IMR-90 (cell line): ENCODE measurements at regions not wholly inside any gene's neighbourhood (a gene's known extent, or its start where the extent isn't known, plus 50 kb on each side); places are given as distances from the start of the nearest gene placed in this dataset.

Experiments
- ATAC-seq: fragments of 200-7000 bp; cut with Tn5 transposase; 2 replicates; pipeline ENCODE4 v1.9.1; 2020; ENCODE audit warnings: low read depth, mild to moderate bottlenecking, moderate library complexity
- BruUV-seq: library from RNA; stranded (reverse); fragments of 400-500 nt; replicated peaks from 2 replicates; lab custom pipeline; 2021; lab: Mats Ljungman, UMichigan
- CTCF ChIA-PET: fragments of 300-600 bp; formaldehyde crosslinking; extraction: SDS; loops from one replicate; lab custom pipeline; 2021; ENCODE audit warnings: antibody characterized with exemption; lab: Yijun Ruan, JAX
- POLR2A ChIA-PET: fragments of 300-600 bp; sonication (Branson Sonifier 250); formaldehyde crosslinking; loops from one replicate; lab custom pipeline; 2022; ENCODE audit warnings: antibody characterized with exemption; ENCODE audit not compliant: unreplicated experiment; lab: Charles Lee
- DNase-seq: peaks from one replicate; pipeline ENCODE4 v3.0.0; 2013
- H2AFZ ChIP-seq: replicated peaks from 2 replicates; pipeline ENCODE3; 2013; ENCODE audit warnings: low read length, mild to moderate bottlenecking; ENCODE audit not compliant: poor library complexity
- H2AK5ac ChIP-seq: 2 replicates; pipeline ENCODE4 v1.6.1; 2013; ENCODE audit warnings: low read depth, low read length, inconsistent platforms
- H2AK9ac ChIP-seq: replicated peaks from 2 replicates; pipeline ENCODE3; 2013; ENCODE audit warnings: mild to moderate bottlenecking, low read depth, low read length, moderate library complexity; ENCODE audit not compliant: poor library complexity
- H2BK120ac ChIP-seq: 2 replicates; pipeline ENCODE4 v1.6.1; 2013; ENCODE audit warnings: low read depth, low read length, inconsistent platforms
- H2BK15ac ChIP-seq: 3 replicates; pipeline ENCODE4 v1.6.1; 2013; ENCODE audit warnings: low read depth, low read length, inconsistent platforms
- H2BK20ac ChIP-seq: 2 replicates; pipeline ENCODE4 v1.6.1; 2013; ENCODE audit warnings: low read depth, mild to moderate bottlenecking, inconsistent platforms, low read length, moderate library complexity
- H2BK5ac ChIP-seq: 2 replicates; pipeline ENCODE4 v1.6.1; 2013; ENCODE audit warnings: mild to moderate bottlenecking, low read depth, low read length, inconsistent platforms; ENCODE audit not compliant: poor library complexity, severe bottlenecking
- H3K14ac ChIP-seq: replicated peaks from 2 replicates; pipeline ENCODE4 v1.6.1; 2013; ENCODE audit warnings: low read depth, low read length, inconsistent platforms
- H3K18ac ChIP-seq: 2 replicates; pipeline ENCODE4 v1.6.1; 2013; ENCODE audit warnings: low read depth, low read length, control low read depth
- H3K23ac ChIP-seq: 2 replicates; pipeline ENCODE4 v1.6.1; 2013; ENCODE audit warnings: low read depth, low read length, inconsistent platforms
- H3K27ac ChIP-seq: 2 replicates; pipeline ENCODE4 v1.5.1; 2013; ENCODE audit warnings: mild to moderate bottlenecking, control low read depth, low read length; ENCODE audit not compliant: insufficient read depth
- H3K27me3 ChIP-seq: 2 replicates; pipeline ENCODE4 v1.6.1; 2013; ENCODE audit warnings: low read length; ENCODE audit not compliant: control insufficient read depth, insufficient read depth
- H3K36me3 ChIP-seq: 2 replicates; pipeline ENCODE4 v1.6.1; 2013; ENCODE audit warnings: low read length, mixed read lengths; ENCODE audit not compliant: control insufficient read depth, insufficient read depth
- H3K4ac ChIP-seq: 2 replicates; pipeline ENCODE4 v1.6.1; 2013; ENCODE audit warnings: low read depth, low read length, inconsistent platforms
- H3K4me1 ChIP-seq: 2 replicates; pipeline ENCODE4 v1.6.1; 2013; ENCODE audit warnings: low read length, mixed read lengths; ENCODE audit not compliant: control insufficient read depth, insufficient read depth
- H3K4me2 ChIP-seq: 2 replicates; pipeline ENCODE4 v1.6.1; 2013; ENCODE audit warnings: low read depth, mild to moderate bottlenecking, control low read depth, low read length, moderate library complexity
- H3K4me3 ChIP-seq: 2 replicates; pipeline ENCODE4 v1.5.1; 2013; ENCODE audit warnings: low read depth, mild to moderate bottlenecking, control low read depth, low read length, moderate library complexity; ENCODE audit not compliant: insufficient read depth
- H3K56ac ChIP-seq: 2 replicates; pipeline ENCODE4 v1.6.1; 2013; ENCODE audit warnings: low read length, inconsistent platforms; ENCODE audit not compliant: insufficient read depth; ENCODE audit errors: extremely low read depth
- H3K79me1 ChIP-seq, 2 experiments: 2 replicates each; pipeline ENCODE4 v1.6.1; 2013; ENCODE audit warnings: low read length in 2 of 2, inconsistent platforms in 1 of 2, low read depth in 1 of 2
- H3K9ac ChIP-seq: 2 replicates; pipeline ENCODE4 v1.6.1; 2013; ENCODE audit warnings: low read depth, low read length, control low read depth
- H3K9me1 ChIP-seq: 2 replicates; pipeline ENCODE4 v1.6.1; 2013; ENCODE audit warnings: low read length, inconsistent platforms; ENCODE audit not compliant: insufficient read depth
- H3K9me3 ChIP-seq: 2 replicates; pipeline ENCODE4 v1.6.1; 2013; ENCODE audit warnings: low read length; ENCODE audit not compliant: control insufficient read depth, insufficient read depth
- H4K20me1 ChIP-seq: 2 replicates; pipeline ENCODE4 v1.6.1; 2013; ENCODE audit warnings: low read length, inconsistent platforms; ENCODE audit not compliant: insufficient read depth
- H4K5ac ChIP-seq: 2 replicates; pipeline ENCODE4 v1.6.1; 2013; ENCODE audit warnings: mild to moderate bottlenecking, low read depth, low read length, control low read depth
- H4K8ac ChIP-seq, 2 experiments: 2 replicates each; pipeline ENCODE4 v1.6.1; 2013; ENCODE audit warnings: low read depth in 2 of 2, low read length in 2 of 2, control low read depth in 1 of 2, inconsistent platforms in 1 of 2
- H4K91ac ChIP-seq: 2 replicates; pipeline ENCODE4 v1.6.1; 2013; ENCODE audit warnings: low read depth, low read length, inconsistent platforms; ENCODE audit not compliant: insufficient read depth
- MAFK ChIP-seq: IDR thresholded peaks from 2 replicates; pipeline ENCODE4 v1.6.1; 2012; ENCODE audit warnings: low read depth, low read length, improper control_type of control experiment
- RFX5 ChIP-seq: IDR thresholded peaks from 2 replicates; pipeline ENCODE4 v1.8.0; 2012; ENCODE audit warnings: low read depth, mild to moderate bottlenecking, low read length, moderate library complexity
- WGBS, 2 experiments: methylation state at CpG; one replicate each; pipeline versions ENCODE4 v1.1.5 to v1.1.7; 2013; ENCODE audit warnings: missing lambda C conversion rate in 2 of 2; ENCODE audit not compliant: insufficient read length in 1 of 2; ENCODE audit errors: extremely low coverage in 2 of 2; 5-methylcytosine and 5-hydroxymethylcytosine counted together
- dilution Hi-C: fragments of 300-500 bp; cut with HindIII; formaldehyde crosslinking; loops from one replicate; pipeline ENCODE4 v1.14.3; 2018; ENCODE audit warnings: low sequenced_read_pairs; ENCODE audit not compliant: unreplicated experiment
- in situ Hi-C: fragments of 300-500 bp; cut with MboI; formaldehyde crosslinking; loops from 3 replicates; pipeline ENCODE4 v1.14.3; 2019; ENCODE audit warnings: low sequenced_read_pairs, inconsistent platforms, mixed read lengths
- intact Hi-C: fragments of 100-400 bp; cut with micrococcal nuclease; formaldehyde crosslinking; loops from 2 replicates; pipeline ENCODE4 v1.10.0; 2022

- Histone ChIP-seq H2BK5ac (no peak overlapping the region), H2BK15ac (no peak overlapping the region), H3K4me2 (no peak overlapping the region), H2BK120ac (no peak overlapping the region), H2AK9ac (no peak overlapping the region), H3K18ac (no peak overlapping the region), H4K5ac (no peak overlapping the region), H4K20me1 (no peaks in the 10 kb centered on the region), H3K79me1 (no peaks in the 10 kb centered on the region), H3K9me3 (no peaks in the 10 kb centered on the region), H2AFZ (no peak overlapping the region), H4K91ac (no peak overlapping the region), H4K8ac (no peak overlapping the region), H3K9me1 (no peaks in the 10 kb centered on the region), H3K36me3 (no peaks in the 10 kb centered on the region), H3K9ac (no peak overlapping the region), H3K23ac (no peak overlapping the region), H3K27ac (no peak overlapping the region), H2BK20ac (no peak overlapping the region), H3K4me1 (no peaks in the 10 kb centered on the region), H3K4ac (no peak overlapping the region), H3K56ac (no peak overlapping the region), H2AK5ac (no peak overlapping the region), H3K4me3 (no peak overlapping the region), H3K14ac (no peak overlapping the region), H3K27me3 (peaks cover 2% of the 10 kb centered on the region; the same call in 1 of the 2 replicates)
- in situ Hi-C loops (no loop called here), dilution Hi-C loops (no loop called here), intact Hi-C loops (no loop called here)
- ChIA-PET CTCF (no interaction called here), POLR2A (no interaction called here)
- no peak for ATAC-seq
- no peak for DNase-seq
- TF ChIP-seq MAFK (peak; percentile 53), RFX5 (no peak)
- no TSS peak for BruUV-seq
- WGBS, 2 experiments, result no CpG with 5 or more reads among the region's 2 CpGs
Measured at GRCh38 chr11:100472727-100473389, 214.2 kb upstream of the ARHGAP42 start.
